ENCODE measurements at regions not wholly inside any gene's neighbourhood (a gene's known extent, or its start where the extent isn't known, plus 50 kb on each side); places are given as distances from the start of the nearest gene placed in this dataset.

GRCh38 chr3:23644099-23644498 is 161.7 kb upstream of the UBE2E1 start:
- DNase-seq = no peak

GRCh38 chr3:23644676-23645075 is 161.1 kb upstream of the UBE2E1 start:
- no peak for DNase-seq

GRCh38 chr3:23645533-23646183 is 160.1 kb upstream of the UBE2E1 start:
- DNase-seq = no peak

GRCh38 chr3:23646184-23646920 is 159.4 kb upstream of the UBE2E1 start:
- no peak for DNase-seq

GRCh38 chr3:23647706-23648258 is 158.0 kb upstream of the UBE2E1 start:
- DNase-seq = no peak

- no peak for DNase-seq
Measured at GRCh38 chr3:23648326-23648995, 157.3 kb upstream of the UBE2E1 start.

GRCh38 chr3:23648996-23649395 is 156.8 kb upstream of the UBE2E1 start:
- DNase-seq = no peak

GRCh38 chr3:23649448-23649847 is 156.3 kb upstream of the UBE2E1 start:
- DNase-seq = no peak

- DNase-seq = no peak
Measured at GRCh38 chr3:23650371-23651140, 155.2 kb upstream of the UBE2E1 start.

GRCh38 chr3:23653647-23654525 is 151.9 kb upstream of the UBE2E1 start:
- no peak for DNase-seq

- DNase-seq = no peak
Measured at GRCh38 chr3:23654571-23654970, 151.2 kb upstream of the UBE2E1 start.

GRCh38 chr3:23655749-23656148 is 150.0 kb upstream of the UBE2E1 start:
- DNase-seq = no peak

- no peak for DNase-seq
Measured at GRCh38 chr3:23656199-23656598, 149.6 kb upstream of the UBE2E1 start.

- DNase-seq = no peak
Measured at GRCh38 chr3:23656821-23657220, 148.9 kb upstream of the UBE2E1 start.

- no peak for DNase-seq
Measured at GRCh38 chr3:23657647-23658046, 148.1 kb upstream of the UBE2E1 start.

GRCh38 chr3:23659274-23659673 is 146.5 kb upstream of the UBE2E1 start:
- no peak for DNase-seq

- no peak for DNase-seq
Measured at GRCh38 chr3:23659840-23660430, 145.8 kb upstream of the UBE2E1 start.

- no peak for DNase-seq
Measured at GRCh38 chr3:23662079-23662617, 143.6 kb upstream of the UBE2E1 start.

- DNase-seq = no peak
Measured at GRCh38 chr3:23663246-23663645, 142.5 kb upstream of the UBE2E1 start.

- DNase-seq = no peak
Measured at GRCh38 chr3:23663661-23664186, 142.0 kb upstream of the UBE2E1 start.

GRCh38 chr3:23664459-23664858 is 141.3 kb upstream of the UBE2E1 start:
- no peak for DNase-seq

Measured in hematopoietic multipotent progenitor cell treated with erythropoietin and hydrocortisone succinate and interleukin-3 and kit ligand, for 8 days (in vitro differentiated cells).